Smooth muscle cell (in vitro differentiated cells): ENCODE measurements at regions not wholly inside any gene's neighbourhood (a gene's known extent, or its start where the extent isn't known, plus 50 kb on each side); places are given as distances from the start of the nearest gene placed in this dataset.

ENCODE experiments used
- DNase-seq: peaks from one replicate; lab custom pipeline; 2025; ENCODE audit not compliant: unreplicated experiment; lab: John Stamatoyannopoulos, UW
- H2AFZ ChIP-seq: fragments of 200-600 bp; sonication (generic); 2 replicates; pipeline ENCODE4 v1.6.0; 2016; ENCODE audit warnings: antibody characterized with exemption, low read depth, mild to moderate bottlenecking
- H3F3A ChIP-seq: fragments of 200-600 bp; sonication (generic); 2 replicates; pipeline ENCODE4 v1.6.0; 2017; ENCODE audit warnings: antibody characterized with exemption, low read depth
- H3K27ac ChIP-seq: fragments of 200-600 bp; sonication (generic); 2 replicates; pipeline ENCODE4 v1.5.1; 2016; ENCODE audit warnings: low read depth, mild to moderate bottlenecking
- H3K27me3 ChIP-seq: fragments of 200-600 bp; sonication (generic); 2 replicates; pipeline ENCODE4 v1.6.1; 2016; ENCODE audit warnings: low read depth, mild to moderate bottlenecking
- H3K36me3 ChIP-seq: fragments of 200-600 bp; sonication (generic); 2 replicates; pipeline ENCODE4 v1.5.1; 2016; ENCODE audit warnings: low read depth
- H3K4me1 ChIP-seq: fragments of 200-600 bp; sonication (generic); 2 replicates; pipeline ENCODE4 v1.5.1; 2016; ENCODE audit warnings: low read depth
- H3K4me2 ChIP-seq: fragments of 200-600 bp; sonication (generic); 2 replicates; pipeline ENCODE4 v1.6.0; 2016; ENCODE audit warnings: mild to moderate bottlenecking
- H3K4me3 ChIP-seq: fragments of 200-600 bp; sonication (generic); 2 replicates; pipeline ENCODE4 v1.5.1; 2016; ENCODE audit warnings: mild to moderate bottlenecking
- H3K79me2 ChIP-seq: fragments of 200-600 bp; sonication (generic); 2 replicates; pipeline ENCODE4 v1.6.0; 2016; ENCODE audit warnings: low read depth, mild to moderate bottlenecking
- H3K9ac ChIP-seq: fragments of 200-600 bp; sonication (generic); 2 replicates; pipeline ENCODE4 v1.6.0; 2016; ENCODE audit warnings: low read depth
- H3K9me3 ChIP-seq: fragments of 200-600 bp; sonication (generic); replicated peaks from 2 replicates; pipeline ENCODE4 v1.5.1; 2016; ENCODE audit warnings: low read depth
- H4K20me1 ChIP-seq: fragments of 200-600 bp; sonication (generic); 2 replicates; pipeline ENCODE4 v1.6.0; 2016; ENCODE audit warnings: low read depth
- WGBS: methylation state at CpG from one replicate; pipeline ENCODE4 v1.1.7; 2016; ENCODE audit warnings: low lambda C conversion rate; 5-methylcytosine and 5-hydroxymethylcytosine counted together
- TF ChIP-seq, protein P1 (sequence below): fragments of 200-600 bp; sonication (generic); IDR thresholded peaks from 2 replicates; pipeline ENCODE4 v1.5.1; 2017; ENCODE audit warnings: borderline replicate concordance, mild to moderate bottlenecking, antibody characterized with exemption; ENCODE audit not compliant: insufficient read depth, poor library complexity, severe bottlenecking

- Histone ChIP-seq H3K4me1 (peaks cover 42% of the 10 kb centered on the region), H2AFZ (peak overlapping the region; percentile 63), H3K79me2 (no peaks in the 10 kb centered on the region), H3K27me3 (no peaks in the 10 kb centered on the region), H4K20me1 (no peaks in the 10 kb centered on the region), H3K27ac (peak overlapping the region; percentile 70), H3F3A (peaks cover 23% of the 10 kb centered on the region), H3K9me3 (no peaks in the 10 kb centered on the region), H3K9ac (no peak overlapping the region), H3K4me2 (peak overlapping the region; percentile 42), H3K4me3 (no peak overlapping the region), H3K36me3 (no peaks in the 10 kb centered on the region)
- TF ChIP-seq, protein P1, sequence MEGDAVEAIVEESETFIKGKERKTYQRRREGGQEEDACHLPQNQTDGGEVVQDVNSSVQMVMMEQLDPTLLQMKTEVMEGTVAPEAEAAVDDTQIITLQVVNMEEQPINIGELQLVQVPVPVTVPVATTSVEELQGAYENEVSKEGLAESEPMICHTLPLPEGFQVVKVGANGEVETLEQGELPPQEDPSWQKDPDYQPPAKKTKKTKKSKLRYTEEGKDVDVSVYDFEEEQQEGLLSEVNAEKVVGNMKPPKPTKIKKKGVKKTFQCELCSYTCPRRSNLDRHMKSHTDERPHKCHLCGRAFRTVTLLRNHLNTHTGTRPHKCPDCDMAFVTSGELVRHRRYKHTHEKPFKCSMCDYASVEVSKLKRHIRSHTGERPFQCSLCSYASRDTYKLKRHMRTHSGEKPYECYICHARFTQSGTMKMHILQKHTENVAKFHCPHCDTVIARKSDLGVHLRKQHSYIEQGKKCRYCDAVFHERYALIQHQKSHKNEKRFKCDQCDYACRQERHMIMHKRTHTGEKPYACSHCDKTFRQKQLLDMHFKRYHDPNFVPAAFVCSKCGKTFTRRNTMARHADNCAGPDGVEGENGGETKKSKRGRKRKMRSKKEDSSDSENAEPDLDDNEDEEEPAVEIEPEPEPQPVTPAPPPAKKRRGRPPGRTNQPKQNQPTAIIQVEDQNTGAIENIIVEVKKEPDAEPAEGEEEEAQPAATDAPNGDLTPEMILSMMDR = no peak
- no peak for DNase-seq
- 40% methylated on average over 6 of the region's 6 CpGs for WGBS
These were observed 446.5 kb downstream of the ADAMTS20 start for GRCh38 chr12:43105426-43105981.

GRCh38 chr12:43104494-43104893 is 447.5 kb downstream of the ADAMTS20 start:
- Histone ChIP-seq H3K79me2 (no peaks in the 10 kb centered on the region), H3K27ac (peak overlapping the region; percentile 70), H3F3A (peaks cover 16% of the 10 kb centered on the region), H2AFZ (no peak overlapping the region), H3K4me1 (peaks cover 51% of the 10 kb centered on the region), H3K4me3 (no peak overlapping the region), H3K27me3 (no peaks in the 10 kb centered on the region), H3K9ac (no peak overlapping the region), H3K4me2 (peak overlapping the region; percentile 42), H3K36me3 (no peaks in the 10 kb centered on the region), H4K20me1 (no peaks in the 10 kb centered on the region), H3K9me3 (no peaks in the 10 kb centered on the region)
- 57% methylated on average over 3 of the region's 3 CpGs for WGBS
- TF ChIP-seq, protein P1 = no peak
- no peak for DNase-seq

GRCh38 chr12:43103866-43104265 is 448.1 kb downstream of the ADAMTS20 start:
- Histone ChIP-seq H3F3A (peaks cover 16% of the 10 kb centered on the region), H4K20me1 (no peaks in the 10 kb centered on the region), H3K27me3 (no peaks in the 10 kb centered on the region), H3K9ac (no peak overlapping the region), H3K79me2 (no peaks in the 10 kb centered on the region), H3K36me3 (no peaks in the 10 kb centered on the region), H3K27ac (peak overlapping the region; percentile 74), H2AFZ (no peak overlapping the region), H3K4me3 (no peak overlapping the region), H3K9me3 (no peaks in the 10 kb centered on the region), H3K4me2 (no peak overlapping the region), H3K4me1 (peaks cover 55% of the 10 kb centered on the region)
- no peak for DNase-seq
- TF ChIP-seq, protein P1 = no peak
- WGBS = 70% methylated on average over 1 of the region's 1 CpG
